Brain microvascular endothelial cell (primary cell): ENCODE measurements at regions not wholly inside any gene's neighbourhood (a gene's known extent, or its start where the extent isn't known, plus 50 kb on each side); places are given as distances from the start of the nearest gene placed in this dataset.
"Not testable (repeated sequence)": the region's sequence is repeated elsewhere in the genome, so short reads cannot be mapped to it uniquely, and the experiment has no call there.

Source experiments
- DNase-seq: peaks from one replicate; pipeline ENCODE4 v3.0.0-alpha.2; 2020
- H3K27ac ChIP-seq: fragments of 250-450 bp; sonication (Bioruptor Pico); 2 replicates; pipeline ENCODE4 v1.5.1; 2020; ENCODE audit warnings: mild to moderate bottlenecking, moderate library complexity
- H3K27me3 ChIP-seq: fragments of 250-450 bp; sonication (Bioruptor Pico); replicated peaks from 2 replicates; pipeline ENCODE4 v1.5.1; 2020; ENCODE audit warnings: mild to moderate bottlenecking
- H3K36me3 ChIP-seq: fragments of 250-450 bp; sonication (Bioruptor Pico); replicated peaks from 2 replicates; pipeline ENCODE4 v1.5.1; 2020; ENCODE audit warnings: mild to moderate bottlenecking
- H3K4me3 ChIP-seq: 2 replicates; pipeline ENCODE4 v1.5.1; 2011; ENCODE audit warnings: low read depth, mild to moderate bottlenecking, control low read depth, low read length, moderate library complexity
- in situ Hi-C: cut with HindIII; loops from 2 replicates; pipeline ENCODE4 v1.10.0; 2017; ENCODE audit warnings: low sequenced_read_pairs, low pct_ligation_motif_present
- TF ChIP-seq, protein P1 (sequence below): IDR thresholded peaks from 2 replicates; pipeline ENCODE4 v1.5.1; 2011; ENCODE audit warnings: low read depth, mild to moderate bottlenecking, moderate library complexity, low read length, control low read depth, inconsistent platforms; ENCODE audit errors: missing control alignments

DNA sequence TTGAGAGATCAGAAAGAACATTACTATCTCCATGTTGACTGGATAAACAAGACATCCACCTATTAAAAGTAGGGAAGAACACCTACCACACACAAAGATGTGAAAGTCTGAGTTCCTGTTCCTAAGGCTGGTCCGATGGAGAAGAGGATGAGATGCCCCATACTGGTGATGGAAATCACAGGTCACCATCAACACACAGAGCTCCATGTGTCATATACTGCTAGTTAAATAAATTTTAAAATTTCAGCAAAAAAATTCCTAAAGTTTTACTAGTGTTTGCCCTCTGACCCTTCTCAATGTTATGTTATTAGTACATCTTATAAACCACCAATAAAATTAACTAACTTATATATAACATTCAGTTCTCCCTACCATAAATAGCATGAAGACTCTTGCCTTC, 59.1 kb downstream of the KCNA5 start:
- Histone ChIP-seq H3K36me3 (no peaks in the 10 kb centered on the region), H3K27me3 (no peaks in the 10 kb centered on the region), H3K27ac (peak overlapping the region; percentile 85), H3K4me3 (no peak overlapping the region)
- DNase-seq, result no peak
- in situ Hi-C loops, result no loop called here
- TF ChIP-seq, protein P1, sequence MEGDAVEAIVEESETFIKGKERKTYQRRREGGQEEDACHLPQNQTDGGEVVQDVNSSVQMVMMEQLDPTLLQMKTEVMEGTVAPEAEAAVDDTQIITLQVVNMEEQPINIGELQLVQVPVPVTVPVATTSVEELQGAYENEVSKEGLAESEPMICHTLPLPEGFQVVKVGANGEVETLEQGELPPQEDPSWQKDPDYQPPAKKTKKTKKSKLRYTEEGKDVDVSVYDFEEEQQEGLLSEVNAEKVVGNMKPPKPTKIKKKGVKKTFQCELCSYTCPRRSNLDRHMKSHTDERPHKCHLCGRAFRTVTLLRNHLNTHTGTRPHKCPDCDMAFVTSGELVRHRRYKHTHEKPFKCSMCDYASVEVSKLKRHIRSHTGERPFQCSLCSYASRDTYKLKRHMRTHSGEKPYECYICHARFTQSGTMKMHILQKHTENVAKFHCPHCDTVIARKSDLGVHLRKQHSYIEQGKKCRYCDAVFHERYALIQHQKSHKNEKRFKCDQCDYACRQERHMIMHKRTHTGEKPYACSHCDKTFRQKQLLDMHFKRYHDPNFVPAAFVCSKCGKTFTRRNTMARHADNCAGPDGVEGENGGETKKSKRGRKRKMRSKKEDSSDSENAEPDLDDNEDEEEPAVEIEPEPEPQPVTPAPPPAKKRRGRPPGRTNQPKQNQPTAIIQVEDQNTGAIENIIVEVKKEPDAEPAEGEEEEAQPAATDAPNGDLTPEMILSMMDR, result no peak

DNA sequence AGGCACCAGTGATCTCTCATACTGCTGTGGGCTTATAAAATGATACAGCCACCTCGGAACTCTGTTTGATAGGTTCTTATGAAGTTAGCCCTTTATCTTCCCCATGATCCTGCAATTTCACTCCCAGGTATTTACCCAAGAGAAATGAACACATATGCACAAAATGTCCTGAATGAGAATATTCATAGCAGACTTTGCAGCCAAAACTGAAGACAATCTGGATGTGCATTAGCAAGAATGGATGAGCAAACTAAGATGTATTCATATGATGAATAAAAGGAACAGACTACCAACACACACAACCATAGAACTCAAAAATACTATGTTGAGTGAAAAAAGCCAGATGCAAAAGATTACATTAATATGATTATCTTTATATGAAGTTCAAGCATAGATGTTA, 66.7 kb downstream of the KCNA5 start:
- DNase-seq, result no peak
- Histone ChIP-seq H3K36me3 (no peaks in the 10 kb centered on the region), H3K27ac (no peak overlapping the region), H3K27me3 (no peaks in the 10 kb centered on the region), H3K4me3 (no peak overlapping the region)
- TF ChIP-seq, protein P1, result no peak
- in situ Hi-C loops, result no loop called here

DNA sequence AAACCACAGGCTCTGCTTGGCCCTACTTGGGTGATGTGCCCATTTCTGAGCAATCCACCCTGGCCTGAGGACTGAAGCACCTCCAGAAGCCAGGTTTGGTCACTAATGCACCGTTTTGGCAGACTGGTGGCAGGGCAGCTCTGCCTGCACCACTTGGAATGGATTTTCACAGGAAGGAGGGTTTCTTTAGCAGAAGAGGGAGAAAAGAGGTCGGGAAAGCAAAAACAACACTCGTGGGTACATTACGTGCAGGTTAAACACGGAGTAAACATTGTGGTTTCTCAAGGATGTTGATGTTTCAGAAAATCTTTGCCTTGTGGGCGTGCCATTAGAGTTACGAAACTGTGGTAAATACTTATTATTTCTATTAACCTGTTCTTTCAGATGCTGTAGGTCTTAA, 70.8 kb downstream of the KCNA5 start:
- no peaks in the 10 kb centered on the region for H3K36me3 ChIP-seq
- no peak overlapping the region for H3K27ac ChIP-seq
- in situ Hi-C loops, result no loop called here
- no peak overlapping the region for H3K4me3 ChIP-seq
- TF ChIP-seq, protein P1, result no peak
- no peak for DNase-seq
- no peaks in the 10 kb centered on the region for H3K27me3 ChIP-seq

DNA sequence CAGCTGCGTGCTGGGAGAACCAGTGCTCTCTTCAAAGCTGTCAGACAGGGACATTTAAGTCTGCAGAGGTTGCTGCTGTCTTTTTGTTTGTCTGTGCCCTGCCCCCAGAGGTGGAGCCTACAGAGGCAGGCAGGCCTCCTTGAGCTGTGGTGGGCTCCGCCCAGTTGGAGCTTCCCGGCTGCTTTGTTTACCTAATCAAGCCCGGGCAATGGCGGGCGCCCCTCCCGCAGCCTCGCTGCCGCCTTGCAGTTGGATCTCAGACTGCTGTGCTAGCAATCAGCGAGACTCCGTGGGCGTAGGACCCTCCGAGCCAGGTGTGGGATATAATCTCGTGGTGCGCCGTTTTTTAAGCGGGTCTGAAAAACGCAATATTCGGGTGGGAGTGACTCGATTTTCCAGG, 78.1 kb downstream of the KCNA5 start:
- in situ Hi-C loops, H3K36me3 ChIP-seq, H3K27me3 ChIP-seq, DNase-seq, H3K27ac ChIP-seq, H3K4me3 ChIP-seq: not testable (repeated sequence)

DNA sequence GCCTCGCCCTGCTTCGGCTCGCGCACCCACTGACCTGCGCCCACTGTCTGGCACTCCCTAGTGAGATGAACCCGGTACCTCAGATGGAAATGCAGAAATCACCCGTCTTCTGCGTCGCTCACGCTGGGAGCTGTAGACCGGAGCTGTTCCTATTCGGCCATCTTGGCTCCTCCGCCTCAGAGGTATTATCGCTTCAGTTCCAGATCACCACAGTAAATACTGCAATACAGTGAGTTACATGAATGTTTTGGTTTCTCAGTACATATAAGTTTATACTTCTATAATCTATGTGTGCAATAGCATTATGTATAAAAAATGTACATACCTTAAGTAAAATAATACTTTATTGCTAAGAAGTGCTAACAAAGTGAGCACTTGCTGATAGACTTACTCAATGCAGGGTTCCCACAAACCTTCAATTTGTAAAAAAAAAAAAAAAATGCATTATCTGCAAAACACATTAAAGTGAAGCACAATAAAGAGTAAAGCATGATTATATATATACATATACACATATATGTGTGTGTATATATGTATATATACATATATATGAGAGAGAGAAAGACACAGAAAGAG, 78.7 kb downstream of the KCNA5 start:
- H3K27ac ChIP-seq, in situ Hi-C loops, H3K27me3 ChIP-seq, H3K4me3 ChIP-seq, H3K36me3 ChIP-seq, DNase-seq: not testable (repeated sequence)

DNA sequence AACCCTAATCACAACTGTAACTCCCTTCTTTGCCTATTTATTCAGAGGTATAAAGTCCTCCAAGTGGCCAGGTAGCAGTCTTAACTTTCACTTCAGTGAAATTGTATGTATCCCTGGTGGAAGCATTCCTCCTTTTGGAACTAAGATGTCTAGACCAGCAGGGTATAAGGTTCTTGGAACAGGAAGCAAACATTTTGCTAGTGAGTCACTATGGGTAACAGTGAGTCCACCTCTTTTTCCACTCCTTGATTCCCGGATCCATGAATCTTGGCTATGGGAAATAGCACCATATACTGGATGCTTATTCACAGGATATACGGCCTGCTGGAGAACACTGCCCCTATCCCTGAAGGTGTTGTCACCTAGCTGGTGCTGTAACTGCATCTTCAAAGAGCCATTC, 80.2 kb downstream of the KCNA5 start:
- Histone ChIP-seq H3K4me3 (no peak overlapping the region), H3K27ac (no peak overlapping the region), H3K36me3 (no peaks in the 10 kb centered on the region), H3K27me3 (no peaks in the 10 kb centered on the region)
- peak; percentile 17 for DNase-seq
- in situ Hi-C loops, result no loop called here
- TF ChIP-seq, protein P1, result no peak

DNA sequence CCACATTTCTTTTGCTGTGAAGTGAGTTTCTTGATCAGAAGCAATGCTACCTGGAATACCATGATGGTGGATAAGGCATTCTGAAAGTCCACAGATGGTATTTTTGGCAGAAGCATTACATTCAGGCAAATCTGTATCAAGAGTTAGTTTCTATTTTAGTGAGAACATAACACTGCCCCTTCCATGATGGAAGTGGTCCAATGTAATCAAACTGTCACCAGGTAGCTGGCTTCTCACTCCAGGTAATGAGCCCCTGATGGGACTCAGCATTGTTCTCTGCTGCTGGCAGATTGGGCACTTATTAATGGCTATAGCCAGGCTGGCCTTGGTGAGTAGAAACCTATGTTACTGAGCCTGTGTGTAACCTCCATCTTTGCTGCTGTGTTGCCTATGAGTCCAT, 80.7 kb downstream of the KCNA5 start:
- DNase-seq, result no peak
- Histone ChIP-seq H3K4me3 (no peak overlapping the region), H3K27me3 (no peaks in the 10 kb centered on the region), H3K27ac (no peak overlapping the region), H3K36me3 (no peaks in the 10 kb centered on the region)
- TF ChIP-seq, protein P1, result no peak
- in situ Hi-C loops, result no loop called here
